HEK293T (cell line): ENCODE measurements at regions not wholly inside any gene's neighbourhood (a gene's known extent, or its start where the extent isn't known, plus 50 kb on each side); places are given as distances from the start of the nearest gene placed in this dataset.

ENCODE experiments used
- ELF4 ChIP-seq: fragments of 450-650 bp; IDR thresholded peaks from 2 replicates; pipeline ENCODE4 v1.6.1; 2017; ENCODE audit warnings: antibody characterized with exemption
- FOXM1 ChIP-seq: fragments of 450-650 bp; IDR thresholded peaks from 2 replicates; pipeline ENCODE4 v1.6.1; 2017; ENCODE audit warnings: mild to moderate bottlenecking, borderline replicate concordance
- HDGF ChIP-seq: fragments of 450-650 bp; IDR thresholded peaks from 2 replicates; pipeline ENCODE4 v1.6.1; 2017; ENCODE audit warnings: antibody characterized with exemption, borderline replicate concordance
- L3MBTL2 ChIP-seq: fragments of 450-650 bp; conservative IDR thresholded peaks from 2 replicates; pipeline ENCODE4 v1.6.1; 2016; ENCODE audit warnings: mild to moderate bottlenecking
- SP1 ChIP-seq: fragments of 450-650 bp; IDR thresholded peaks from 2 replicates; pipeline ENCODE4 v1.6.1; 2017
- TARDBP ChIP-seq: fragments of 450-650 bp; IDR thresholded peaks from 2 replicates; pipeline ENCODE4 v1.6.1; 2016

DNA sequence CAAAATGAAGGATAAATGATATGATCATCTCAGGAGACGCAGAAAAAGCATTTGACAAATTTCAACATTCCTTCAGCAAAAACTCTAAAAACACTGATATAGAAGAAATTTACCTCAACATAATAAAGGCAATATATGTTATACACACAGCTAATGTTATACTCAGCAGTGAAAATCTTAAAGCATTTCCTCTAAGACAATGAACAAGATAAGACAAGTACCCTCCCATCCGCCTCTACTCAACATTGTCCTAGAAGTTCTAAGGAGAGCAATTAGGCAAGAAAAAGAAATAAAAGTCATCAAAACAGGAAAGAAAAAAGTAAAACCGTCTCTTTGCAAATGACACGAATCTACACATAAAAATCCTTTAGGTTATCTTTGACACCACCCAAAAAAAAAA lies 1432.8 kb downstream of the CDH11 start:
- TF ChIP-seq FOXM1, result no peak
- TF ChIP-seq SP1, result no peak
- TF ChIP-seq ELF4, result no peak
- no peak for TF ChIP-seq HDGF
- no peak for TF ChIP-seq TARDBP
- no peak for TF ChIP-seq L3MBTL2
